ENCODE measurements at regions not wholly inside any gene's neighbourhood (a gene's known extent, or its start where the extent isn't known, plus 50 kb on each side); places are given as distances from the start of the nearest gene placed in this dataset.

GRCh38 chr4:188197566-188197965 is 58.3 kb downstream of the TRIML1 start:
- DNase-seq (ENCODE audit: low read depth in 3 of 3, low spot score in 1 of 3): no peak

- DNase-seq (ENCODE audit: low read depth in 3 of 3, low spot score in 1 of 3): no peak
Measured at GRCh38 chr4:188198982-188199792, 59.9 kb downstream of the TRIML1 start.

GRCh38 chr4:188201851-188202250 is 62.6 kb downstream of the TRIML1 start:
- DNase-seq (ENCODE audit: low read depth in 3 of 3, low spot score in 1 of 3): no peak

GRCh38 chr4:188206783-188207182 is 67.5 kb downstream of the TRIML1 start:
- DNase-seq (ENCODE audit: low read depth in 3 of 3, low spot score in 1 of 3): no peak

- no peak for DNase-seq (ENCODE audit: low read depth in 3 of 3, low spot score in 1 of 3)
Measured at GRCh38 chr4:188214861-188215260, 75.6 kb downstream of the TRIML1 start.

GRCh38 chr4:188218392-188218791 is 79.2 kb downstream of the TRIML1 start:
- no peak for DNase-seq (ENCODE audit: low read depth in 3 of 3, low spot score in 1 of 3)

GRCh38 chr4:188220006-188220405 is 80.8 kb downstream of the TRIML1 start:
- DNase-seq (ENCODE audit: low read depth in 3 of 3, low spot score in 1 of 3): no peak

- DNase-seq (ENCODE audit: low read depth in 3 of 3, low spot score in 1 of 3): no peak
Measured at GRCh38 chr4:188221090-188221489, 81.8 kb downstream of the TRIML1 start.

GRCh38 chr4:188228279-188228678 is 89.0 kb downstream of the TRIML1 start:
- DNase-seq (ENCODE audit: low read depth in 3 of 3, low spot score in 1 of 3): no peak

- DNase-seq (ENCODE audit: low read depth in 3 of 3, low spot score in 1 of 3): no peak
Measured at GRCh38 chr4:188232428-188232827, 93.2 kb downstream of the TRIML1 start.

- no peak for DNase-seq (ENCODE audit: low read depth in 3 of 3, low spot score in 1 of 3)
Measured at GRCh38 chr4:188242041-188242440, 102.8 kb downstream of the TRIML1 start.

- DNase-seq (ENCODE audit: low read depth in 3 of 3, low spot score in 1 of 3): no peak
Measured at GRCh38 chr4:188245651-188246050, 106.4 kb downstream of the TRIML1 start.

GRCh38 chr4:188246488-188246887 is 107.2 kb downstream of the TRIML1 start:
- DNase-seq (ENCODE audit: low read depth in 3 of 3, low spot score in 1 of 3): no peak

- no peak for DNase-seq (ENCODE audit: low read depth in 3 of 3, low spot score in 1 of 3)
Measured at GRCh38 chr4:188254211-188254610, 115.0 kb downstream of the TRIML1 start.

- no peak for DNase-seq (ENCODE audit: low read depth in 3 of 3, low spot score in 1 of 3)
Measured at GRCh38 chr4:188262464-188262863, 123.2 kb downstream of the TRIML1 start.

GRCh38 chr4:188263321-188263720 is 124.1 kb downstream of the TRIML1 start:
- no peak for DNase-seq (ENCODE audit: low read depth in 3 of 3, low spot score in 1 of 3)

GRCh38 chr4:188266386-188266785 is 127.1 kb downstream of the TRIML1 start:
- DNase-seq (ENCODE audit: low read depth in 3 of 3, low spot score in 1 of 3): no peak

- no peak for DNase-seq (ENCODE audit: low read depth in 3 of 3, low spot score in 1 of 3)
Measured at GRCh38 chr4:188268131-188268908, 129.1 kb downstream of the TRIML1 start.

- no peak for DNase-seq (ENCODE audit: low read depth in 3 of 3, low spot score in 1 of 3)
Measured at GRCh38 chr4:188270273-188271069, 131.2 kb downstream of the TRIML1 start.

GRCh38 chr4:188275686-188276085 is 136.4 kb downstream of the TRIML1 start:
- no peak for DNase-seq (ENCODE audit: low read depth in 3 of 3, low spot score in 1 of 3)

- DNase-seq (ENCODE audit: low read depth in 3 of 3, low spot score in 1 of 3): no peak
Measured at GRCh38 chr4:188279184-188279583, 139.9 kb downstream of the TRIML1 start.
